ENCODE measurements at regions not wholly inside any gene's neighbourhood (a gene's known extent, or its start where the extent isn't known, plus 50 kb on each side); places are given as distances from the start of the nearest gene placed in this dataset.

- H3K27ac ChIP-seq (ENCODE audit: low read depth, low read length), result no peak overlapping the region
- H3K9me2 ChIP-seq (replicated peaks; ENCODE audit: insufficient read depth, low read length), result no peaks in the 10 kb centered on the region
- no peak overlapping the region for H2AFZ ChIP-seq (ENCODE audit: low read depth, low read length, severe bottlenecking)
- H3K9ac ChIP-seq (ENCODE audit: low read length), result no peak overlapping the region
- H3K9me3 ChIP-seq (ENCODE audit: insufficient read depth, low read length), result no peaks in the 10 kb centered on the region
- H3K4me3 ChIP-seq (ENCODE audit: insufficient read depth, low read length, poor library complexity, severe bottlenecking), result no peak overlapping the region
- H3K36me3 ChIP-seq (ENCODE audit: low read length), result no peaks in the 10 kb centered on the region
- no peaks in the 10 kb centered on the region for H3K79me2 ChIP-seq (ENCODE audit: insufficient read depth, low read length)
- no peak overlapping the region for H3K4me2 ChIP-seq (ENCODE audit: low read depth, low read length, poor library complexity, severe bottlenecking)
- H3K27me3 ChIP-seq (ENCODE audit: low read length), result no peaks in the 10 kb centered on the region
- H3F3A ChIP-seq (ENCODE audit: insufficient read depth), result no peaks in the 10 kb centered on the region
- TF ChIP-seq, protein P1, sequence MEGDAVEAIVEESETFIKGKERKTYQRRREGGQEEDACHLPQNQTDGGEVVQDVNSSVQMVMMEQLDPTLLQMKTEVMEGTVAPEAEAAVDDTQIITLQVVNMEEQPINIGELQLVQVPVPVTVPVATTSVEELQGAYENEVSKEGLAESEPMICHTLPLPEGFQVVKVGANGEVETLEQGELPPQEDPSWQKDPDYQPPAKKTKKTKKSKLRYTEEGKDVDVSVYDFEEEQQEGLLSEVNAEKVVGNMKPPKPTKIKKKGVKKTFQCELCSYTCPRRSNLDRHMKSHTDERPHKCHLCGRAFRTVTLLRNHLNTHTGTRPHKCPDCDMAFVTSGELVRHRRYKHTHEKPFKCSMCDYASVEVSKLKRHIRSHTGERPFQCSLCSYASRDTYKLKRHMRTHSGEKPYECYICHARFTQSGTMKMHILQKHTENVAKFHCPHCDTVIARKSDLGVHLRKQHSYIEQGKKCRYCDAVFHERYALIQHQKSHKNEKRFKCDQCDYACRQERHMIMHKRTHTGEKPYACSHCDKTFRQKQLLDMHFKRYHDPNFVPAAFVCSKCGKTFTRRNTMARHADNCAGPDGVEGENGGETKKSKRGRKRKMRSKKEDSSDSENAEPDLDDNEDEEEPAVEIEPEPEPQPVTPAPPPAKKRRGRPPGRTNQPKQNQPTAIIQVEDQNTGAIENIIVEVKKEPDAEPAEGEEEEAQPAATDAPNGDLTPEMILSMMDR (IDR thresholded peaks at IDR 0.05; ENCODE audit: insufficient read depth, low read length, poor library complexity, severe bottlenecking), result no peak
- TF ChIP-seq EZH2phosphoT487 (conservative IDR thresholded peaks at IDR 0.05; ENCODE audit: low read length), result no peak
- H4K20me1 ChIP-seq (ENCODE audit: low read depth, low read length), result no peaks in the 10 kb centered on the region
These were observed 377.1 kb downstream of the CENPW start for GRCh38 chr6:126716826-126717509.

DNA sequence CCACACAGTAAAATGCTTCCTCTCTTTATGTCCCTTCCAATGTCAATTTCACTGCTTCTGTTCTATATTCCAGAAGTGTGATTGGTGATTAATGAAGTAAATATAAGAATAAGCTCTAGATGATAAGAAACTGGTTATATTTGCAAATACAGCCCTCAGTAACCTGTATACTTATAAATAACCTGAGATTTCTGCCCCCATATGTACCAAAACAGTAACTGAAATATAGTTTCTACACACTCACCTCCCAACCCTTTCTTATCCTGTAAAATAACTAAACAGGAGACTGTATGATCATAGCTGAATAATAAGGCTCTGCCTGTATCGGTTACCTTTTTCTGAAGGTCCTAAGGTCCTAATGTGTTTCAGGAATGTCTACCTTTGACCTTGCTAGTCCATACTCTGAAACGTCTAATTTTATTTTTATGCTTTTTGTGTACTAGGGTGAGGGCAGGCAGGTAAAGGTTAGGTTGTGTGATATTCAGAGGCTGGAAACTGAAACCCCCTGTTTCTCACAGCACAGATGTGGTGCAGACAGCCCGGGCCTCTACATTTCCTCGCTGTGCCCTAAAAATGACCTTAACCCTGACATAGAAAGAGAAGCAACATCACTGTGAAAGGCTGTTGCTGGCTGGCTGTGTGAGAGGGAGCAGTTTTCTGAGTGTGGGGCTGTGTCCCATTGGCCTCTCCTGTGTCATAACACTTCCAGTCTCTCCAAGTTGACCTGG is 378.8 kb downstream of the CENPW start:
- Histone ChIP-seq H3K9ac (ENCODE audit: low read length) (no peak overlapping the region), H4K20me1 (ENCODE audit: low read depth, low read length) (no peaks in the 10 kb centered on the region), H3K27ac (ENCODE audit: low read depth, low read length) (no peak overlapping the region), H3K36me3 (ENCODE audit: low read length) (no peaks in the 10 kb centered on the region), H3F3A (ENCODE audit: insufficient read depth) (no peaks in the 10 kb centered on the region), H2AFZ (ENCODE audit: low read depth, low read length, severe bottlenecking) (no peak overlapping the region), H3K9me2 (replicated peaks; ENCODE audit: insufficient read depth, low read length) (no peaks in the 10 kb centered on the region), H3K27me3 (ENCODE audit: low read length) (no peaks in the 10 kb centered on the region), H3K4me2 (ENCODE audit: low read depth, low read length, poor library complexity, severe bottlenecking) (no peak overlapping the region), H3K4me3 (ENCODE audit: insufficient read depth, low read length, poor library complexity, severe bottlenecking) (no peak overlapping the region), H3K79me2 (ENCODE audit: insufficient read depth, low read length) (no peaks in the 10 kb centered on the region), H3K9me3 (ENCODE audit: insufficient read depth, low read length) (no peaks in the 10 kb centered on the region)
- TF ChIP-seq, protein P1 (IDR thresholded peaks at IDR 0.05; ENCODE audit: insufficient read depth, low read length, poor library complexity, severe bottlenecking), result no peak
- TF ChIP-seq EZH2phosphoT487 (conservative IDR thresholded peaks at IDR 0.05; ENCODE audit: low read length), result no peak

GRCh38 chr6:126720304-126720703 is 380.4 kb downstream of the CENPW start:
- Histone ChIP-seq H3K27me3 (ENCODE audit: low read length) (no peaks in the 10 kb centered on the region), H3K9ac (ENCODE audit: low read length) (no peak overlapping the region), H3K4me3 (ENCODE audit: insufficient read depth, low read length, poor library complexity, severe bottlenecking) (no peak overlapping the region), H3K36me3 (ENCODE audit: low read length) (no peaks in the 10 kb centered on the region), H3K9me2 (replicated peaks; ENCODE audit: insufficient read depth, low read length) (no peaks in the 10 kb centered on the region), H3K27ac (ENCODE audit: low read depth, low read length) (no peak overlapping the region), H3K9me3 (ENCODE audit: insufficient read depth, low read length) (no peaks in the 10 kb centered on the region), H4K20me1 (ENCODE audit: low read depth, low read length) (no peaks in the 10 kb centered on the region), H3F3A (ENCODE audit: insufficient read depth) (no peaks in the 10 kb centered on the region), H3K79me2 (ENCODE audit: insufficient read depth, low read length) (no peaks in the 10 kb centered on the region), H2AFZ (ENCODE audit: low read depth, low read length, severe bottlenecking) (no peak overlapping the region), H3K4me2 (ENCODE audit: low read depth, low read length, poor library complexity, severe bottlenecking) (no peak overlapping the region)
- TF ChIP-seq EZH2phosphoT487 (conservative IDR thresholded peaks at IDR 0.05; ENCODE audit: low read length), result no peak
- TF ChIP-seq, protein P1 (IDR thresholded peaks at IDR 0.05; ENCODE audit: insufficient read depth, low read length, poor library complexity, severe bottlenecking), result no peak
